ENCODE measurements at regions not wholly inside any gene's neighbourhood (a gene's known extent, or its start where the extent isn't known, plus 50 kb on each side); places are given as distances from the start of the nearest gene placed in this dataset.

- no peak overlapping the region for H4K91ac ChIP-seq (ENCODE audit: insufficient read length, low read depth, low read length)
- H3K27ac Mint-ChIP-seq, result no peak overlapping the region
- H2AK5ac ChIP-seq (ENCODE audit: insufficient read length, low read length), result no peak overlapping the region
- H3K9me3 ChIP-seq (ENCODE audit: control insufficient read depth, low read depth, low read length), result no peaks in the 10 kb centered on the region
- H3K36me3 Mint-ChIP-seq (ENCODE audit: insufficient read depth in 1 of 3, low read depth in 3 of 3), result no peaks in the 10 kb centered on the region; a peak in 1 of 7 replicates
- H2BK5ac ChIP-seq (ENCODE audit: insufficient read length, low read length), result no peak overlapping the region
- no peak overlapping the region for H3K4me2 ChIP-seq (ENCODE audit: insufficient read depth, insufficient read length, low read length)
- no peak overlapping the region for H2BK15ac ChIP-seq (ENCODE audit: low read depth, low read length)
- no peaks in the 10 kb centered on the region for H3K23me2 ChIP-seq (ENCODE audit: insufficient read length, low read depth, low read length, poor library complexity, severe bottlenecking)
- no peak overlapping the region for H3K18ac ChIP-seq (ENCODE audit: insufficient read length, low read depth, low read length)
- no peak overlapping the region for H2BK120ac ChIP-seq (ENCODE audit: low read depth, low read length, poor library complexity, severe bottlenecking)
- H3T11ph ChIP-seq (ENCODE audit: low read length), result no peak overlapping the region
- H3K56ac ChIP-seq (ENCODE audit: insufficient read length, low read depth, low read length), result no peak overlapping the region
- H4K8ac ChIP-seq (replicated peaks; ENCODE audit: insufficient read length, low read depth, low read length), result no peak overlapping the region
- H4K5ac ChIP-seq (ENCODE audit: insufficient read length, low read depth, low read length), result no peak overlapping the region
- no peaks in the 10 kb centered on the region for H3K4me1 Mint-ChIP-seq
- no peaks in the 10 kb centered on the region; the same call in 1 of the 2 replicates for H3K27me3 Mint-ChIP-seq (ENCODE audit: low read depth)
- H3K23ac ChIP-seq (ENCODE audit: insufficient read length, low read depth, low read length), result no peak overlapping the region
- no peaks in the 10 kb centered on the region for H3K79me2 ChIP-seq (ENCODE audit: insufficient read depth, low read length)
- H3K4me1 ChIP-seq (ENCODE audit: insufficient read depth, low read length), result no peaks in the 10 kb centered on the region
- no CpG with 5 or more reads among the region's 2 CpGs for WGBS (ENCODE audit: extremely low coverage, insufficient read length, low lambda C conversion rate)
- TF ChIP-seq CTCF (conservative IDR thresholded peaks at IDR 0.05), result no peak
- no peak for DNase-seq
- H3K9ac ChIP-seq (ENCODE audit: extremely low read depth, insufficient read length, low read length), result no peak overlapping the region
- H3K27ac ChIP-seq (ENCODE audit: insufficient read length, low read depth, low read length), result no peak overlapping the region
- no peak overlapping the region for H2BK12ac ChIP-seq (ENCODE audit: insufficient read length, low read depth, low read length)
- peaks cover 0 to 3% of the 10 kb centered on the region in 2 experiments; a peak in 2 of 5 replicates for H3K9me3 Mint-ChIP-seq
- H3K79me1 ChIP-seq (ENCODE audit: insufficient read depth, low read depth, low read length, poor library complexity, severe bottlenecking), result no peaks in the 10 kb centered on the region
- H4K20me1 ChIP-seq (ENCODE audit: control insufficient read depth, insufficient read depth, insufficient read length), result no peaks in the 10 kb centered on the region
- no peaks in the 10 kb centered on the region for H3K27me3 ChIP-seq (ENCODE audit: insufficient read depth, low read length)
- H3K14ac ChIP-seq (ENCODE audit: insufficient read depth, low read length), result no peak overlapping the region
- no peak overlapping the region for H3K4ac ChIP-seq (ENCODE audit: low read depth, low read length)
- H2BK20ac ChIP-seq (ENCODE audit: low read depth, low read length, poor library complexity, severe bottlenecking), result no peak overlapping the region
- no peak overlapping the region for H3K4me3 Mint-ChIP-seq
- H2AFZ ChIP-seq (ENCODE audit: low read length), result no peak overlapping the region
These were observed 145.9 kb downstream of the OLFM4 start for GRCh38 chr13:53174545-53174944.

All from H9 (cell line).